Heart left ventricle (tissue), 13 donors: ENCODE measurements at regions not wholly inside any gene's neighbourhood (a gene's known extent, or its start where the extent isn't known, plus 50 kb on each side); places are given as distances from the start of the nearest gene placed in this dataset.

Source experiments
- CTCF ChIP-seq, 12 donors: fragments of 200-600 bp; sonication (generic) in 4 of 12; IDR thresholded peaks; one replicate each; pipeline versions ENCODE4 v1.5.0 to v1.8.0; 2018 to 2022; ENCODE audit warnings: antibody characterized with exemption in 12 of 12, mild to moderate bottlenecking in 5 of 12
- POLR2A ChIP-seq, 2 donors: fragments of 450-650 bp; IDR thresholded peaks; one replicate each; pipeline ENCODE4 v1.6.1; 2017; ENCODE audit warnings: antibody characterized with exemption in 2 of 2, mild to moderate bottlenecking in 2 of 2, moderate library complexity in 2 of 2
- donor health status: ischemic (EF 13 %, LVEDD 7.1; RV severe dilation, severe dysfunction).
- donor health status: DM: no; HTN: yes; CAD: no.
- donor health status: DM: no; HTN: no; CAD: no.
- donor health status: ischemic (EF 25% LVEDD 6.9; RV normal size, moderate dysfunction).
- donor health status: ischemic (EF 25% LVEDD 5.7; RV mildly dilated, moderate dysfunction).
- donor health status: ischemic (EF 35%, LVEDD 5.7; RV mildly dilated, moderate dysfunction).
- donor health status: nonischemic (EF 11% LVEDD 7.7; RV severe dilation, severe dysfunction).
- donor health status: DM: yes; HTN: yes; CAD: no.
- donor health status: PGD.
- donor health status: ischemic (EF 29% LVEDD 5.4; RV normal size, mild dysfunction).
- donor health status: nonischemic (EF 23%, LVEDD 6.1; RV moderate dilation, normal function).

GRCh38 chr14:85822236-85822635, 292.3 kb downstream of the FLRT2 start:
- TF ChIP-seq CTCF (IDR thresholded peaks at IDR 0.05): no peak
- TF ChIP-seq POLR2A (IDR thresholded peaks at IDR 0.05): no peak
